CD4-positive, alpha-beta T cell treated with Interleukin-10 for 1 hour (primary cell): ENCODE measurements at regions not wholly inside any gene's neighbourhood (a gene's known extent, or its start where the extent isn't known, plus 50 kb on each side); places are given as distances from the start of the nearest gene placed in this dataset.
"Not testable (repeated sequence)": the region's sequence is repeated elsewhere in the genome, so short reads cannot be mapped to it uniquely, and the experiment has no call there.

ENCODE experiments used
- DNase-seq: peaks from one replicate; pipeline ENCODE4 v3.0.0-alpha.2; 2020

DNA sequence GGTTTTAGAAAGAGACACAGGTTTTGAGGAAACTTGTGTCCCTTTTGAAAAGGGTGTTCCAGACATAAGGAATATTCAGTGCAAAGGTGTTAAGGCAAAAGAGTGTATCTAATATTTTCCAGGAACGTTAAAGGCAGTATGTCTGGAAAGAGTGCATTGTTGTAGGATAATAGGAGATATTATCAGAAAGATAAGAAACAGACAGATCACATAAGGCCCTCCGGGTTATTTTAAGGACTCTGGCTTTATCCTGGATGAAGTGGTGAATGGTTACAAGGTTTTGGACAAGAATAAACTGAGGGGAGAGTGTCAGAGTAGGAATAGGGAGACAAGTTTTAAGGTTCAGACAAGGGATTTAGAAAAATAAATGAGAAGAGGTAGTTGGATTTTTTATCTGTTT lies 493.7 kb upstream of the GRM7 start:
- no peak for DNase-seq

DNA sequence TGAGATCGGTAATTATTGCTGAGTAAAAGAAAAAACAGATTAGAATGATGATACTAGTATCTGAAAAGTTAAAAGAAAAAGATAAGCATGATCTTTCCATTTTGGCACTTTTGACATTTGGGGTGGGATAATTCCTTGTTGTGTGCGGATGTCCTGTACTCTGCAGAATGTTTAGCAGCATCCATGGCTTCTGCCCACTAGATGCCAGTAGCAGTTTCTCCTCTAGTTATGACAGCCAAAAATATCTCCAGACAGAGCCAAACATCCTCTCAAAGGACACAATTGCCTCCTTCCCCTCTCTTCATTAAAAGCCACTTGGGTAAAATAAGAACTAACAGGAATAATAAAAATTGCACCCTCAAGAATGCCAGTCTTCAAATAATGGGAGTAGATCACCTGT lies 468.8 kb upstream of the GRM7 start:
- DNase-seq, result no peak

DNA sequence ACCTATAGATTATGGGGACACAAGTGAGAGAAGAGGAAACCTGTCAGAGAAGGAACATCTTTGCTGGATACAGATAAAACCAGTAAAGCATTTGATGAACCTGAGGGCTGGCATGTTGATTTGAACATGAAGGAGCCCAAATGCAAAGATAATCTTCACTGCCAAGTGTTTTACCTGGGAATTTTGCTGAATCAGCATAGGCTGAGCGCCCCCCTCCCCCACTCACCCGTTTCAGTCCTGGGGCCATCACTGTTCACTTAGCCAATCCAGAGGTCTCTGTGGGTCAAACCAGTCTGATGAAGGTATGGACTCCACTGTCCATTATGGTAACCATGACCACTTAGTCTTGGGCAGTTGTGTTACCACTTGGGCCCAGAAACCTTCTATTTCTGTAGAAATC lies 466.0 kb upstream of the GRM7 start:
- no peak for DNase-seq

DNA sequence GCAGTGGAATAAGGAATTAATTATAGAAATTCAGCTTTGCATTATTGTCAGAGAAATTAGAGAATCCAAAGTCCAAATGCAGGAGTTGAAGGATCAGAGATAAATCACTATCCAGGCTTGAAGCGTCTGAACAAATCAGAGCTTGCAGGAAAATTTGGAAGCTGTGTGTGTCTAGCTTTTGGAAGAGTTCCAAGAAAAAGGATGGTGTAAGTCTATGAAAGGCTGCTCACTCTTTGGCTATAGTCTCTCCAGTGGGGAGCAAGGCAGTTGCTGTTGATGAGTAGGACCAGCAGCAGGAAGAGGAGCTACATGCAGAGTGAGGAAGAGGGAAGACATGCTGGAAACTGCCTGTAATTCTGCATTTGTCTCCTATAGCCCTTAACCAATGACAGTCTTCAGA lies 464.3 kb upstream of the GRM7 start:
- DNase-seq, result no peak

DNA sequence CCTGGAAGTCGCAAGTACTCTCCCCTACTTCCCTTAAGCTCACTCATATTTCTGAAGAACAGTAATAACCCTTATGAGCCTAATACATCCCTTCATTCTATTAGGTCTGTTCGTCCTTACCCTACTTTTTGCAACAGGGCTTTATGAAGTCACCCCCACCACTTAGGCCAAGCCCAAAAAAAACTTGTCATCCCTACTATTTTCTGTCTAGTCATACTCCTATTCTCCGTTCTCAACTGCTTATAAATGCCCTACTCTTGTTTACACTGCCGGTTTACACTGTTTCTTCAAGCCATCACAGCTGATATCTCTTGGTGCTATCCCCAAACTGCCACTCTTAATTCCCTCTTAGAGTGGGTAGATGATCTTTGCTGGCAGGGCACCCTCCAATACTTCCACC lies 458.2 kb upstream of the GRM7 start:
- DNase-seq, result not testable (repeated sequence)

DNA sequence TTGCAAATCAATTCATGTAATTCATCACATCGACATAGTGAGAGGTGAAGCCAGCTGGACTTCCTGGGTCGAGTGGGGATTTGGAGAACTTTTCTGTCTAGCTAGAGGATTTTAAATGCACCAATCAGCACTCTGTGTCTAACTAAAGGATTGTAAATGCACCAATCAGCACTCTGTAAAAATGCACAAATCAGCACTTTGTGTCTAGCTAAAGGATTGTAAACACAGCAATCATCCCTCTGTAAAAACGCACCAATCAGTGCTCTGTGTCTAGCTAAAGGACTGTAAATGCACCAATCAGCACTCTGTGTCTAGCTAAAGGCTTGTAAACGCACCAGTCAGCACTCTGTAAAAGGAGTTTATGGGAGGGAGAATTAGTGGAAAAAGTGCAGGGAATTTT lies 454.0 kb upstream of the GRM7 start:
- not testable (repeated sequence) for DNase-seq

DNA sequence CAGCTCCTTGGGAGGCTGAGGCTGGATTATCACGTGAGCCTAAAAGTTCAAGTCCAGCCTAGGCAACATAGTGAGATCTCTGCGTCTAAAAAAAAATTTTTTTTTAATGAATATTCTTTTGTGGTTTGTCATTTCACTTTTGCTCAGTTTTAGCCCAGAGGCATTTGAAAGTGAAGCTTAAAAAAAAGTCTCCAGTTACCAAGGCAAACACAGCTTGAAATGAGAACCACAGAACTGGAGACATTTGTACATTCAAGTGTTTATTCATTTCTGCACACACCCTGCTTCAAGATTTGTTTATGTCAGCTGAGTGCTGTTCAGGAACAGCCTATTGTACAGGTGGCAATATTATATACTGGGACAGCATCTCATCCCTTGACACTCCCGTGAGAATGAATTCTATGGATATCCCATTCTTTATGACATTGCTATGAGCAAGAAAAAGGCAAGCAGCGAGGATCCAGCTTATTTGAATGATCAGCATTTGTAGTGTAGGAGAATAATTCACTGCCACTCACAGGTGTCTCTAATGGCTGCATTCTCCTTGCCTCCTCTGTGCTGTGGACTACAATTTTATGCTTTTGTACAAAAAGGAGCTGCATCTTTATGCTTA lies 444.8 kb upstream of the GRM7 start:
- DNase-seq, result no peak

DNA sequence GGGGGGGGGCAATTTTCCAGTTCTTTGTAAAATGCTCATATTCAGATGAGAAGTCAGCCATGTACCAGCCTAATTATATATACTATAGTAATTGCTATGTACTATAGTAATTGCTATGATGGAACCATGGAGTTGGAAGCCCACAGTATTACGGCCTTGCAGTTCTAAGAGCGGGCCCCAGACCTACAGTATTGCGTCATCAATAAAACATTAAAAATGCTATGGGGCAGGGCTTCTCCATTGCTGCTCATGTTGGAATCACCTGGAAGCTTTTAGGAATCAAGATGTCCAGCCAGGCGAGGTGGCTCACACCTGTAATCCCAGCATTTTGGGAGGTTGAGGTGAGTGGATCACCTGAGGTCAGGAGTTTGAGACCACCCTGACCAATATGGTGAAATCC lies 443.7 kb upstream of the GRM7 start:
- no peak for DNase-seq

DNA sequence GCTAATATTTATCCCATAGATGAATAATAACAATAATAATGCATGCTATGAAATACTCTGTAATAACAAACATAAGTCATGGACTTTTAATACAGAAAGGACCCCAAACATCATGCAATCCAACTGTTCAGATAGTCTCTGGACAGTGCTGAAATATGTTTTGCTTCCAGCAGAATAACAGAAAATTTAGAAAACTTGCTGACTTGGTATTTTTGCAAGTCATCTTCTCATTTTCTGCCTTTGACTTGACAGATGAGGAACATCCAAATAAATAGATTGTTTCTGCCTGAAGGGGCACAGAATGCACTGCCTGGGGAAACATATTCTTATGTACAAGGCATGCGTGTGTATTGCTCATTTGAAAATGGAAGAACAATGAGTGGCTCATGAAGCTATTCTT lies 442.4 kb upstream of the GRM7 start:
- no peak for DNase-seq

DNA sequence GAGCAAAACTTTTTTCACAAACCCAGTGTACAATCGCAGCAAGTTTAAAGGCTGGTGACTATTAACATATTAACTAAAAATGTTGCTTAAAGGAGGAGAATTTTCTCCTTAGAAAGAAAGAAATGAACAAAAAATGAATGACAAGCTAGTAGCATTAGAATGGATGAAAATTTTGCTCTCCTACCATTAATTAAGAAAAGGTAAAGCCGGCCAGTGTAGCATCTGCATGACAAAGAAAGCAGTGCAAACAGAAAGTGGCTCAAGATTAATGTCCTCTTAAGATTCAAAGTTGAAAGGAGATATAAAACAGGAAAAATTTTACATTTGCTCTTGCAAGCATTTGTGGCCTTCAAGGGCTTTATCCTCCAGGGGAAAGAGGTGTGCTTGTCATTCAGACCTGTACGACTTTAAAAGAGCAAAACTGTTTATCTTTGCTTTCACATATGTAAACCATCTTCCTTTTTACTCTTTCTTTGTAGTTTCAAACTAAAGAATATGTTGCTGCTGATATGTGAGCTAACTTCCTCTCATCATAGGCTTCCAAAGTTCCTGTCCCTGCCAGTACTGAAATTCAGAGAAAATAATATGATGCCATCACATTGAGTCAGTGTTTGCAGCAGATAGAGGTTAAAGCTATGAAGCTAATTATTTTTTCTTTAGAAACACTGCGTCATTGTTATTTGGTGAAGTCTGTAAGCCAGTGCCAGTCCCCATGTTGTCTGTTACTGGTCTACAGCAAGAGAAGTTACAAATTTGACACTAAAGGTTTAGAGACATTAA lies 439.1 kb upstream of the GRM7 start:
- DNase-seq, result no peak

DNA sequence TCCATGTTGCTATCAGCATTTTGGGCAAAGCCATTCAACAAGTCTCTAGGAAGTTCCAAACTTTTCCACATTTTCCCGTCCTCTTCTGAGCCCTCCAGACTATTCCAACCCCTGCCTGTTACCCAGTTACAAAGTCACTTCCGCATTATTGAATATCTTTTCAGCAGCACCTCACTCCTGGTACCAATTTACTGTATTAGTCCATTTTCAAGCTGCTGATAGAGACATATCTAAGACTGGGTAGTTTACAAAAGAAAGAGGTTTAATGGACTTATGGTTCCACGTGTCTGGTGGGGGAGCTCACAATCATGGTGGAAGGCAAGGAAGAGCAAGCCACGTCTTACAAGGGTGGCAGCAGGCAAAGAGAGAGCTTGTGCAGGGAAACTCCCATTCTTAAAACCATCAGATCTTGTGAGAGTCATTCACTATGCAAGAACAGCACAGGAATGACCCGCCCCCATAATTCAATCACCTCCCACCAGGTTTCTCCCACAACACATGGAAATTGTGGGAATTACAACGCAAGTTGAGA lies 435.6 kb upstream of the GRM7 start:
- no peak for DNase-seq

DNA sequence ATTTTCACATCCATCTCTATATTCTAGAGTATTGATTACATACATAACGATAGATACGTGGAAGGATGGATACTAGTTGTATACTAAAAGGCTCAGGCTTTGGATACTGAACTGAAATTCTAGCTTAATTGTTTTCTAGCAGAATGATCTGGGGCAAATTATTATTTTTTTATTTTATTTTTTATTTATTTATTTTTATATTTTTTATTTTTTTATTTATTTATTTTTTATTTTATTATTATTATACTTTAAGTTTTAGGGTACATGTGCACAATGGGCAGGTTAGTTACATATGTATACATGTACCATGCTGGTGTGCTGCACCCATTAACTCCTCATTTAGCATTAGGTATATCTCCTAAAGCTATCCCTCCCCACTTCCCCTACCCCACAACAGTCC lies 432.6 kb upstream of the GRM7 start:
- DNase-seq, result not testable (repeated sequence)

DNA sequence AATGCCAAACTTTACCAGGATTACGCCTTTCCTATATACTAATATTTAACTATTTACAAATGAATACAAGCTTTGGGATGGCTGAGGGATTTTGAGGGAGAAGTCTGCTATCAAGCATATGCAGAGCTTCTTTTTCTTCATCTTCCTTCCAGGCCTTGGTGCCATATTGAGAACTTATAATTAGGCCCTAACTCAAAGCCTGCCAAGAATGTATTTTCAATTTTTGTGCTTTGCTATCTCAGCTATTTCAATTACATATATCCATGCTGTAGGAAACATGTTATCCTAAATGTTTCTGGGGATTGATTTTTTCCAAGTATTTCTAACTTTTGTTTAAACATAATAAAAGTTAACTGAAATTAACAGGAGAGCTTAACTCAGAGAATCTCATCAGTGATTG lies 425.0 kb upstream of the GRM7 start:
- DNase-seq, result no peak

DNA sequence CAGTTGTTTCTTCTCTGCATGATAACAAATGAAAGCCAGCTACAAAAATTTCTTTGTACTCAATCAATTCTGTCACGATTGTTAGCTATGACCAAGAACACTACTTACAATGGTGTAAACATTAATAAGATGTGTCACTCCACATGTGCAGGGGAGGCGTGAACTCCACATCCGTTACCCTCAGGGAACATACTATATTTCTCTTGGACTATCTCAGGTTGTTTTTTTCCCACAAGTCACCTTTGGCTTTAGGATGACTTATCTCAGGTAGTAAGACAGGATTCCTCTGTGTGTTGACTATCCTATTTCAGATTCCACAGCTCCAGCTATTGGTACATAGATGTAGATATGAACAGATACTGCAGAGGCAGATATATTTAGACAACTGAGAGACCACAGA lies 423.3 kb upstream of the GRM7 start:
- DNase-seq, result no peak

DNA sequence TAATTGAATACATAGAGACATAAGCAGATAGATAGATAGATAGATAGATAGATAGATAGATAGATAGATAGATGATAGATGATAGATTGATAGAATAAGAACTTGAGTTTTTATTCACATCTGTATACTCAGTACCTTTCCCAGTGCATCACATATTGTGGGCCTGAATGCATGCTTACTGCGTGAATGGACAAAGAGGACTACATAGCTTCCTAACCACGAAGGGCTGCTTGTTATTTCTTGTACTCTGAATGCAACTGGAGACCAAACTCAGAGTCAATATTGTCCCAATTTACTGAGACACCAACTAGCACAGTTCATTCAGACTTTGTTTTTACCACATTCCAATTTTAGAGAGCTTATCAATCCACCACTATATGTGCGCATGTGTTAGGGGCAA lies 422.9 kb upstream of the GRM7 start:
- DNase-seq, result no peak

DNA sequence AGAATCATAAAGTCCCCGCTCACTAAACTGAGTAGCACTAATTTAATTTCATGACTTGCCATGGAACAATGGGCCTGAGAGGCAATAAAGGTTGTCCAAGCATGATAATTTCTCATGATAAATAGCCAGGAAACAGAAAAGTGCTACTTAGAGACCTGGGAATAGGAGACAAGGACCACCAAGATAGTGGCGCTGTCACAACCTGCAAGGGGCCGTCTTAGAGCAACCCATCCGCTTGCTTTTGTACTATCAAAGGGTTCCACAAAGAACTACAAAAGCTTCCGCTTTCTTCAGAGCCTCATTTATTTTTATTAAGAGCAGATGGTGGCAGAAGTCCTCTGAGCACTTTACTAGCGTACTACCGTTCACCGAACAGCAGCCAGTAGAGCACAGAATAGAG lies 421.7 kb upstream of the GRM7 start:
- no peak for DNase-seq

DNA sequence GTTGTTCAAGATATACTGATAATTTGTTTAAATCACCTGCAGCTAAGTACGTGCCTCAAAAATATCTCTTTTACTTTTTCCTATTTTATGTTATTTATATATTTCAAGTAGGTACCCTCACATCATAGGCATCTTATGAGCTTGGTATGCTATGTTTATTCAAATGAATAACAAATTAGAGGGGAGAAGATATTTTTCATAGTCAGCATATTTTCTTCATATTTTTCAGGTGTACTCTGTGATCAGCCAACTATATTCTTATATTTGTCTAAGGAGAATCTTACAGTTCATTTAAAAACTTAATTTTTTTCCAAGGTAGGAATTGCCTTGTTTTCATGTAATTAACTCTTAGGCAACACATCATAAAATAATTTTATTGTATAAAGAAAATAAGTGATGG lies 421.1 kb upstream of the GRM7 start:
- no peak for DNase-seq

DNA sequence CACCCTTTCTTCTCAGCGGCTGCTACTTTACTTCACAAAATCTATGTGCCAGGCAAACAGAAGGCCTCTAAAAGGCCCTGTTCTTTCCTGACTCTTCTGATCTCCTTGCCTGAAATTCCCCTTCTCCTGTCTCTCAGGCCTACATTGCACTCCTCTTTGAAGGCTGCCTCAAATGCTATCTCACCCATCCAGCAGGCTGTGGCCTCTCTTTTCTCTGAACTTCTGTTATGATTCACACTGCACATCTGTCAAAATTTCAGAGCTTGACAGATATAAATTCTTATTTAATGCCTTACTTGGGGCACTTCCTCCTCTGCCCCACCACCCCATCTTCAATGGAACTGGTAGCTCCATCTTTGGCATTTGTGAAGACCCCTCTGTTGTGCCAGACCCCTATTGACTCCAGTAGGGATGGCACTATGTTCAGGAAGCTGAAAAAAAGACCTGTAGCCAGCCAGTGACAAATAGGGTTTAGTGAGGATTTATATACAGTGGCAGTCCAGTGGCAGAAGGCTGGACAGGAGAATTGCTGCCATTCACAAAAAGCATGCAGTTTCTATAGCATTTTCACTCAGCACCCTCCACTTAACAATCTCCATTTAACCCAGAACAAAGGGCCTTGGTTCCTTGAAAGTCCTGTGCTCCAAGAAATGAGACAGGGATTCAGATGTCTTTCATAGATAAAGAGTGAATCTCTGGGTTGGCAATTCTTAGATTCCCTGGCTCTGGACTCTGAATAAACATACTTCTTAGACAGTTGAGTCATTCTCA lies 415.8 kb upstream of the GRM7 start:
- no peak for DNase-seq

DNA sequence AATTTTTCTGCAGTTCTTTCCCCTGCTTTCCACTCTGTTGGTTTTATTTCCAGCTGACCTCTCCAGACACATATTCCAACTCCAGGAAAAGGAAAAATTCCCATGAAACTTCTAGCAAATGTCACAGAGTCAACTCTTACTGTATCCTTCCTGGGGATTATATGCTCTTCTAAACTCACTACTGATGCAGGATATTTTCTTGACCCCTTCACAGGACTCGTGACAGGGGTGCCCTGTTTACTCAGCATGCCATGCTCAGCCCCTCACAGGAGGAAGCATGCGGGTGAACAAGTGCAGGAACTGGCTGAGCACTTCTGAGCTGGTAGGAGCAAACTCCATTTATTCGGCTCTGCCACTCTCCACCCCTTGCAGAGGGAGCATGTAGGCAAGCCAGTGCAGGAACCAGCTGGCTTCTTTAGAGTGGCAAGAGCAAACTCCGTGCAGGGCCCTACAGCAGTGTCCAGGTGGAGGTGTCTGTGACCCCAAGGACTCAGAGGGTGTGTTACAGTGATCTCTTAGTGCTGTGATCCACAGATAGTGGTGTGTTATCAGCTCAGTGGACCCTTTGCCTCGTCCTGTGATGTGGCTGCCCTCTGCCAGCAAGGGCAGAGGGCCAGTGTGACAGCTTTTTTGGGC lies 413.6 kb upstream of the GRM7 start:
- DNase-seq, result no peak

DNA sequence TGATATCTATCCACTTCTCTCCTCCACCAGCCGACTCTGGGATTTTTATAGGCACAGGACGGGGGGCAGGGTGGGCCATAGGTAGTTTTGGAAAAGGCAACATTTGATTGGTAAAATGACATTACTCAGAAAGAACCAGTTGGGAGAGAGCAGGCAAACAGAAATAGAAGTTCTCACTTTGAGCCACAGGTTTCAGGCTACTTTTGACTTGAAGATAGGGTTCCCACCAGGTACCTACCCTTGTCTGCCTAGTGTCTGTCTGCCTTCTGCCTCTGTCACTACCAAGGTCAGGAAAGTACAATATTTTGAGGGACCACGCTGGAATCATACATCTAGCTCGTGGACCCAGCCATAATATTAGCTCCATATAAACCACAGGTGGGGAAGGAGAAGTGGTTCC lies 412.9 kb upstream of the GRM7 start:
- DNase-seq, result no peak

DNA sequence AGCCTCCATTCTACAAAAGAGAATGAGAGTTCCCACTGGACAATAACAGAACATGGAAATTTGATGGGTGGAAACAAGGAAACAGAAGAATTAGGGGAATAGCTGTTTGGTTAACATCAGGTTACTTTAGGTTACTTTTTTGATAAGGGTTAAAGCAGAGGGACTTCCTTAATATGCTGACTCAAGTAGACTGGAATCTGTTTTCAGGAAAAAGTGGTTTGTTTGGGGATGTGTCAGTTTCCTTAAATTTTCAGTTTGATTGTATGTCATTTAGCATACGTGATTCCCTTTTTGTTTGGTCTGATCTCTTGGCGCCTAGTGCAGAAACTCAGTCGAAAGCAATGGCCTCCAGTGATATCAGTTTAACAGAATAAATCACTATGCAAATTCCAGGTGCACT lies 411.8 kb upstream of the GRM7 start:
- DNase-seq, result no peak

DNA sequence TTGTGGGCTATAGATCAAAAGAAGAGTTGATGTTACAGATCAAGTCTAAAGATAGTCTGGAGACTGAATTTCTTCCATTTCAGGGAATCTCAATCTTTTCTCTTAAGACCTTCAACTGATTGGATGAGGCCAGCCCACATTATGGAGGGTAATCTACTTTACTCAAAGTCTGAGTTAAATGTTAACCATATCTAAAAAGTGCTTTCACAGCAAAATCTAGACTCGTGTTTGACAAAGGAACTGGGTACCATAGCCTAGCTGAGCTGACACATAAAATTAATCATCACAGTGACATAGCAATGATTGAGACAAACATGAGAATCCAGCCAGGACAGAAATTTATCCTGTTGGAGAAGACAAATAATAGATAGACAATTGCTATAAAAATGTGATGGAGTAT lies 407.9 kb upstream of the GRM7 start:
- no peak for DNase-seq

DNA sequence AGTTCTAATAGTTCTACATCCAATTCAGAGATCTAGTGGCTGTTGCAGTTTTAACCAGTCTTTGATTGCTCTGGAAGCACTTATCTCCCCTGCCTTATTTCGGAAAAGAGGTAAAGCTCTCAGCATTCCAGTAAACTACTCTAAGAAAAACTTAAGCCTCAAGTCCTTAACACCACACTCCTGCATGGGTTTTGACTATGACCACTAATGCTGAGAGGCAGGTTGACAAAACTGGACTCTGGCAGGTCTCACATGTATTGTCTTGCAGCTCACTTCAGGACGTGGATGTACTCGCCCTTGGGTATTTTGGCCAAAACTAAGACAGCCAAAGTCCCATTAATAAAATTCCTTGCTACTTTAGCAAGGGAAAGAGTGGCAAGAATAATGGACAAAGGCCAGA lies 405.9 kb upstream of the GRM7 start:
- DNase-seq, result no peak

DNA sequence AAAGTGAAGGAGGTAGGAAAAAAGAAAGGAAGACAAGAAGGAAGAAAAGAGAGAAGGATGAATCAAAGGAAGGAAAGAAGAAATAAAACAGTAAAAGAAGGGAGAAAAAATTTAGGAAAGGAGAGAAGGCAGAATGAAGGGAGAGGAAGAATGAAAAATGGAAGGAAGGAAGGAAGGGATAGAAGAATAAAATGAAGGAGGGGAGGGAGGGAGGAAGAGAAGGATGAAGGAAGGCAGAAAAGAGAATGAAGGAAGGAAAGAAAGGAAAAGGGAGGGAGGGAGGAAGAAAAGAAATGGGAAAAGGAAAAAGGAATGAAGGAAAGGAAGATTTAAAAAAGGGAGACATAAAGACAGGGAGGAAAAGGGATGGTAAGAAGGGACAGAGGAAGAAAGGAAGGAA lies 393.7 kb upstream of the GRM7 start:
- no peak for DNase-seq
